GM19240 (cell line): ENCODE measurements at regions not wholly inside any gene's neighbourhood (a gene's known extent, or its start where the extent isn't known, plus 50 kb on each side); places are given as distances from the start of the nearest gene placed in this dataset.

Experiments
- DNase-seq: peaks from one replicate; pipeline ENCODE4 v3.0.0; 2011; ENCODE audit warnings: low spot score; ENCODE audit not compliant: insufficient read length

- no peak for DNase-seq
These were observed 267.2 kb upstream of the MTNR1B start for GRCh38 chr11:92702037-92702804.

GRCh38 chr11:92702805-92703448, 266.5 kb upstream of the MTNR1B start:
- DNase-seq: no peak

DNA sequence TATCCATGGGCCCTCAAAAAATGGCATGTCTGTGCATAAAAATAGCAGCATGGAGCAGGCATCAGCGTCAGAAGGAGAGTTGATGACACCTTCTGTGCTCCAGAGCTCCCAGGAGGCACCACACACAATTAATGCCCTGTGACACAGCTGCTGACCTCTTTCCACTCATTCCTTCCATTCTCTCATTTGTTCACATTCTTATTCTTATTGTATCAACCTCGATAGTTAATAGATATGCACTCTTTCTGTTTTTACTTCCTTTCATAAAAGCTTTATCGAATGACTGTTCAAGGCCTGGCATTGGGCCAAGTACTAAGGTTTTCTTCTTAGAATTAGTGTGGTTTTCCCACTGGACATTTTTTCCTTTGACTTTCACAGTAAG, 266.0 kb upstream of the MTNR1B start:
- no peak for DNase-seq

- no peak for DNase-seq
These were observed 262.3 kb upstream of the MTNR1B start for GRCh38 chr11:92707173-92707619.

GRCh38 chr11:92707665-92708064, 261.8 kb upstream of the MTNR1B start:
- DNase-seq: no peak

- DNase-seq: no peak
These were observed 260.1 kb upstream of the MTNR1B start for GRCh38 chr11:92709329-92709728.

DNA sequence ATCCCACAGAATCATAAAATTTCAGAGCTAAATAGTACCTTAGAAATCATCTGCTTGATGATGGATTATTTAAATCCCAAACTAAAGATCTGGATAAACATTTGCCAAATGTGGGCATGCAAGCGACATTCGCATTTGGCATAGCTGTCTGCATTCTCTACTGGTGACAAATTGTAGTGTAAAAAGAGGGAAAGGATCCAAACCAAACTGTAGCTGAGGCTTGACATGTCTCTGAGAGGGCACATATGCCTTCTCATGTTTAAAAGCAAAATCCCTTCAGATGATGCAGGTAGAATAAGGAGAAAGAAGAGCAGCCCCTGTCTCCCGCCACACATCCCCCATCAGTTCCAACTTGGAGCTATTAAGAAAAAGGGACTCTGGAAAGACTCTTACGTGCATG, 257.5 kb upstream of the MTNR1B start:
- no peak for DNase-seq

GRCh38 chr11:92714111-92714510, 255.3 kb upstream of the MTNR1B start:
- no peak for DNase-seq

GRCh38 chr11:92717240-92717639, 252.2 kb upstream of the MTNR1B start:
- no peak for DNase-seq

- no peak for DNase-seq
These were observed 249.1 kb upstream of the MTNR1B start for GRCh38 chr11:92720385-92720784.

DNA sequence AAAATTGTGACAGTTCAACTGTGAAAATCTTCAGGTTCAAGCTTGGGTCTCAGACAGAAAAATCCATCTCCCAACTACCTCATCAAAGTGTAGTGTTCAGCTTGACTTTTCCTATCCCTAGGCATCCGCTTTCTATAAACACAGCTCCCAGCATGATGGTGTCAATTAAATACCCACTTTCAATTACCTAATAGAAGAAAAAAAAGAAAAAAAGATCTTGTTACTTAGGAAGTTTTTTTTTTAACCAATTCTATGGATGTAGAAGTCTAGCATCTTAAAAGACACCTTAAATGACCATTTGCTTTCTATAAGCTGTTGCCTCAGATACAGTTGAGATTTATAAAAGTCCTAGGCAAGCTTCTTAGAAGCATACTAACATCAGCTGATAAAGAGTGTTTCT, 244.1 kb upstream of the MTNR1B start:
- DNase-seq: no peak

- no peak for DNase-seq
These were observed 242.3 kb upstream of the MTNR1B start for GRCh38 chr11:92727123-92727522.

GRCh38 chr11:92727769-92728168, 241.7 kb upstream of the MTNR1B start:
- no peak for DNase-seq

DNA sequence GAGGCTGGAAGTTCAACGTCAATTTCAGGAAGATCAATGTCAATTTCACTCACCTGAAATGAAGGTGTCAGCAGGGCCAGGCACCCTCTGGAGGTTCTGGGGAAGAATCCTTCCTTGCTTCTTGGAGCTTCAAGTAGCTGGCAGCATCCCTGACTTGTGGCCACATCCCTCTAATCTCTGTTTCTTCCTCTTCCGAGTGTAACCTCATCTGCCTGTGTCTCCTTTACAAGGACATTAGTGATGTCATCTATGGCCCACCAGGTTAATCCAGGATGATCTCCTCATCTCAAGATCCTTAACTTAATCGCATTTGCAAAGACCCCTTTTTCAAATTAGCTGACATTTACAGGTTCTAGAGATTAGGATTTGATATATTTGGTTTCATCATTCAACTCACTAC, 240.8 kb upstream of the MTNR1B start:
- DNase-seq: no peak

DNA sequence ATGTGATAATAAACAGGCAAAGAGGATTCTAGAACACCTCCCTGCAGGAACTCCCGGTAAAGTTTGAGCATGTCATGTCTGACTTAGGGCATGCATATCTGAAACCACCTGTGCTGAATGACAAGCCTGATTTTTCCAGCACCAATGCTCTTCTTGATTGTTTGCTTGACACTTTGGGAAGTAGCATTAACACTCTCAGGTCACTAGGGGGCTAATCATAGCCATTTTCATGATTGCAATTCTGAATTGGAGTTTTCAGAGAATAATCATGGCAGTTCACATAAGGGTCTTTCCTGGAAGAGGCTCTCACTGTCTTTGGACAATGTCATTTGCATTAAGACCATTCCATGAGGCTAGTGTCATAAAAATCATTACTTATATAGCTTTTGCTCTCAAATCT, 234.4 kb upstream of the MTNR1B start:
- no peak for DNase-seq

DNA sequence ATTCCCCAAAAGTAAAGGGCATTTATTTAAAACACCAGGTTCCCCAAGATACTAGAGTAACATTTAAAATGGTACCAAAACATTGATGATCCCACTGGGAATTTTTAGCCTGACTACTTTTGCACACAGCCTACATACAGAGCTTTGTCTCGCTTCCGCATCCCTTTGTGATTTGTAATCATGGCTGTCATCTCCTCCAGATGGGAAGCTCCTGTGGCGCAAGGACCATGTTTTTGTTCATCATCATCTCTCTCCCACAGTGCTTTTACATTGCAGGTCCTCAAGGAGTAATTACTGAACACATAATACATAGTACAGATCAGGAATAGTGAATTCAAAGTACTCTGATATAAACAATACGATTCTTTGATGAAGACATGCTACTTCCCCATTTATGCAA, 231.2 kb upstream of the MTNR1B start:
- no peak for DNase-seq

GRCh38 chr11:92739041-92739440, 230.4 kb upstream of the MTNR1B start:
- no peak for DNase-seq

DNA sequence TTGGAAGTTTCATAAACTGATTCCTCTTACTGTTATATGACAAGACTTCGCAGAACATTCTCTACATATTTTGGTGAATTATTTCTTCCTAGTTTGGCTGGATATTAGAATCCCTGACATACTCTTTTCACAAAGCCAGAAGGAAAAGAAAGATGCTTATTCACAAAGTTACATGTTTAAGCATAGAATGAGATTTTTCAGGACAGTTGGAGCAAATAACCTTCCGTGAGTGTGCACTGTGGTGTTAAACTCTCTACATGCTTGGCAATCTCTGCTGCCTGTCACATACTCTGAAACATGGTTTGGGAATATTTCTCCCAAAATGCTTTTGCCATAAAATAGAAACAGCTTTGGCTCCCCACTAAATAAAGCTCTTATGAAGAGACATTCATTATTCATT, 230.0 kb upstream of the MTNR1B start:
- no peak for DNase-seq

DNA sequence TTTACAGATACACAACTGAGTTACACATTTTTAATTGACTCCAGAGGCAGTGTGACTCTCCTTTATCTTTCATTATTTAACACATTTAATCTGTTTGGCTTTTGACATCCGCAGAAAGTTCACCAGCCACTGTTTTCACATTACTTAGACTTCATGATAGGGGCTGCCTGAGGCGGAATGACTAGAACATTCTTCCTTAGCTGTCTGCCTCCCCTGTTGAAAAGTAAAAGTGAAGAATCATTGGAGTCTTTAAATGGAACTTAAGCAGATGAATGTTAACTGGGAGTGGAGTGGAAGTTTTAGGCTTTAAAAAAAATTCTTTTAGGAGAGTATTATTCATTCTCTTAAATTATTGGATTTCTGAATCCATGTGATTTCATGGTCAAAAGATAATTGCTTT, 229.2 kb upstream of the MTNR1B start:
- DNase-seq: no peak

- no peak for DNase-seq
These were observed 224.4 kb upstream of the MTNR1B start for GRCh38 chr11:92744929-92745585.

DNA sequence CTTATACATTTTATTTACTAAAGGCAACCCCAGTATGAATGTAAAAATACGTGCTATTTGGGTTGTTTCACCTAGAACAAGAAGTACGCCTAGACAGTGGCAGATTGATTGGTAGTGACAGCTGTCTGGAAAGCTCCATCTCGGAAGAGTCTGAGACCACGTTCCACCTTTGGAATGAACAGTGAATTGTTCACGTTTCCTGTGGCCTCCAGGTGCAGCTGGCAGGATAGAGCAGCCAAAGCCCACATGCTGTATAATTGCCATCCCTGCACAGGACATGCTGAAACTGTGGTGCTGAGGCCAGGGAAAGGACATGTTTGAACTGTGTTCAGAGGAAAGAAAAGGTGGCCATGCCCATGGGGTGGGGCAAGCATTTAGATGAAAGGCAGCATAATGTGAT, 218.7 kb upstream of the MTNR1B start:
- no peak for DNase-seq

GRCh38 chr11:92751594-92751993, 217.9 kb upstream of the MTNR1B start:
- DNase-seq: no peak

GRCh38 chr11:92752122-92752521, 217.3 kb upstream of the MTNR1B start:
- DNase-seq: no peak
